ENCODE measurements at regions not wholly inside any gene's neighbourhood (a gene's known extent, or its start where the extent isn't known, plus 50 kb on each side); places are given as distances from the start of the nearest gene placed in this dataset.

DNA sequence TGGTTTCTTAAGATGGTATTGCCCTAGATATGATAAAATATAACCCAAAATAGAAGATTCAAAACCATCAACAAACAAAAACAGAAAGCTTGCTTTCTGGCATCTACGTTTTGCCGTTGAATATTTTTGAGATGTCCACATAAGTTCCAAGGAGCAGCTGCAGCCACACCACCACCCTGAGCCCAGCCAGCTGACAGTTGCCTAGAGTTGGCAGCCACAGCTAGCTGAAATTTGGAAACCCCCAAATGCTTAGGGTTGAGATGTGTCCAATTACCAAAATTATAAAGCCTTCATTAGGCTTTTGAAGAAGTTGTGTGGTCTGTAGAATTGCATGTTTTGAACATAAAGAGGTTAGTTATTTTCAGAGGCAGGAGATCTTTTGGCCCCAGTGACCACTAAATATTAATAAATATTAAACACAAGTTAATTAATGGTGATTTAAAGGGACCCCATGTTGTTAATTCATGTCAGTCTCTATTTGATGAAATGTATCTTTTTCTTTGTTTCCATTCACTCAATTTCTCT is 118.1 kb upstream of the DTNA start:
- ChIA-PET RAD21 (ENCODE audit: unreplicated experiment) (interaction anchor here (1.7 kb wide), 1 partner anchor 8 kb away, joined by 3 read pairs; no protein-coding TSS in a partner anchor), SMC1A (ENCODE audit: uncharacterized antibody, unreplicated experiment) (interaction anchor here (0.8 to 7.1 kb wide), 4 partner anchors 61 to 469 kb away, joined by 3 to 39 read pairs (median 4); no protein-coding TSS in a partner anchor), POLR2A (no interaction called here), CTCF (interaction anchor here (0.9 kb wide), 1 partner anchor 70 kb away, joined by 7 read pairs; no protein-coding TSS in a partner anchor)
- no peak overlapping the region for H2AFZ ChIP-seq (ENCODE audit: control insufficient read depth, low read depth, low read length)
- no peaks in the 10 kb centered on the region for H4K20me1 ChIP-seq (ENCODE audit: control insufficient read depth, insufficient read depth)
- TF ChIP-seq RCOR1 (conservative IDR thresholded peaks at IDR 0.05; ENCODE audit: low read depth, low read length) (no peak), MTA2 (IDR thresholded peaks at IDR 0.05; ENCODE audit: low read depth) (peak; percentile 94), NR2F1 (conservative IDR thresholded peaks at IDR 0.05) (peak; percentile 78; the same call in 1 of the 2 replicates), RELB (IDR thresholded peaks at IDR 0.05; ENCODE audit: low read depth) (peak; percentile 58; the same call in 1 of the 2 replicates), EP300 (IDR thresholded peaks at IDR 0.05; ENCODE audit: borderline replicate concordance in 1 of 2, control insufficient read depth in 1 of 2, low read depth in 2 of 2, low read length in 2 of 2) (peak in 1 of 2 experiments; percentile 13; a peak in 1 of 4 replicates)
- no TSS peak for BruUV-seq (replicated peaks)
- in situ Hi-C loops (cut with MboI) (no loop called here), intact Hi-C loops (cut with micrococcal nuclease; ENCODE audit: unreplicated experiment) (no loop called here)
- no peaks in the 10 kb centered on the region; a peak in 1 of 4 replicates for H3K27me3 ChIP-seq (replicated peaks in 1 of 2; ENCODE audit: control insufficient read depth in 2 of 2, insufficient read depth in 2 of 2, low read length in 1 of 2)
- DNase-seq (ENCODE audit: low read depth, low spot score) (no peak), FAIRE-seq (no peak), ATAC-seq (peak; percentile 78)
- H3K4me2 ChIP-seq (ENCODE audit: control insufficient read depth, insufficient read depth) = no peak overlapping the region
- H3K79me2 ChIP-seq (ENCODE audit: control insufficient read depth, insufficient read depth, low read length) = no peaks in the 10 kb centered on the region
- no peak overlapping the region for H3K4me3 ChIP-seq
- no peak overlapping the region for H3K27ac ChIP-seq (ENCODE audit: control insufficient read depth, insufficient read depth)
- H3K9me3 ChIP-seq (replicated peaks; ENCODE audit: control insufficient read depth, insufficient read depth, low read length) = no peaks in the 10 kb centered on the region
- no peak overlapping the region for H3K9ac ChIP-seq (ENCODE audit: control insufficient read depth, insufficient read depth, low read length)
- H3K36me3 ChIP-seq (ENCODE audit: control insufficient read depth in 2 of 2, insufficient read depth in 2 of 2, low read length in 1 of 2) = no peaks in the 10 kb centered on the region
- H3K4me1 ChIP-seq (ENCODE audit: control insufficient read depth, insufficient read depth, low read length) = no peaks in the 10 kb centered on the region
- WGBS (ENCODE audit: insufficient coverage, insufficient replicate concordance, low lambda C conversion rate, missing lambda C conversion rate) = 26% methylated on average over 2 of the region's 2 CpGs

All from GM12878 (cell line).